HG03575 (cell line): ENCODE measurements at regions not wholly inside any gene's neighbourhood (a gene's known extent, or its start where the extent isn't known, plus 50 kb on each side); places are given as distances from the start of the nearest gene placed in this dataset.

Experiments
- ATAC-seq: cut with Tn5 transposase; IDR thresholded peaks from one replicate; pipeline ENCODE4 v1.9.1; 2021; ENCODE audit not compliant: unreplicated experiment, insufficient number of reproducible peaks, low FRiP score; ENCODE audit errors: extremely low read depth

GRCh38 chr9:79883073-79883645 lies 311.4 kb downstream of the TLE4 start:
- no peak for ATAC-seq

- ATAC-seq, result no peak
Measured at GRCh38 chr9:79880626-79881025, 308.9 kb downstream of the TLE4 start.

DNA sequence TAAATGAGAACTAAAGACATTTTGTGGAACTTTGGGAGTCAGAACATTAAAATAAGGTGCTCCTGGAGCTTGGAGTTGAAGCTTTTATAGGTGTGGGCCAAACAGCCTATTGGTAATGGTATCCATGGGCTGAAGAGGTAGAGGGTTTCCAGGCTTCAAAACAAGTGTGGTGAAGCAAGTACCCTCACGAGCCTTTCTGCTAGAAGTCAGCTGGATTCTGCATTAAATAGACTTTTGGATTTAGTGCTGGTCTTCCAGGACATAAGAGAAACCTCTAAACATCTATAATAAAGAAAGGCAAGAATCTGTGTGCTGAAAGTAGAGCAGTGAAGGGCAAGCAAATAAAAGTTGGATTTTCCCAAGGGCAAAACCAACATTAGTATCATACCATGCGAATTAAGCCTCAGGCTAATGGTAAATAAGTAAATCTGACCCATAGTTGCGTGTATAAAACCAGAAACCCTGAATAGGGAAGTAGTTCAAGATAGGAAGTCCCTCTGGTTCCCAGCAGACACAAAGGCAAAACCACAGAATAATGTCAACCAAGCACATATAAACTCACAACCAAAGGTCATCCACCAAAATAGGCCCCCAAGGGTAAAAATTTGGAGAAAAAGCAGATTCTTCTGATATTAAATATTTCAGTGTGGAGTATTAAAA lies 306.3 kb downstream of the TLE4 start:
- no peak for ATAC-seq

DNA sequence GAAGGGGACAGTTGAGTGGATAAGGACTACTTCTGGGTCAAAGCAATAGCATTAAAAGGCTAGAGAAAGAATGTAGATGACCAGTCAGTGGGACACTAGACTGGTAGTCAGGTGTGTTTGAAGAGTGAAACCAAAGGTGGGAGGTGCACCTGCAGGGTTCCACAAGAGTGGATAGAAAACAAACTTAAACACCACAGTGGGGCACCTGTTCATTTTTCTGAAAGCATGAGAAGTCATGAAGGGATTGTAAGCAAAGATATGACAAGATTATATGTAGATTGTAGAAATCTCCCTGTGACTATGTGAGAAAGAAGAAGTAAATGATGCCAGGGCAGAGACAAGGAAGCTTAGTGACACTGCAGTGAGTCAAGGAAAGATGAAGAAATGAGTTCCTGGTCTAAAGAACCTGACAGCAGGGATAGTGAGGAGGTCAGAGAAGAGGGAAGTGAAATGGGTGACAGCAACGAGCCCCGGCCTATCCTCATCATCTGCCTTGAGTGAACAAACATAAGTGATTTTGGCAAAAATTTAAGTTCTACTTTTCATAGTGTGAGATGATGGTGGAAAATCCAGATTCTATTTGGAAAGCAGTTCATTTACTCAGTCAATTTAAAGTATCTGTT lies 296.9 kb downstream of the TLE4 start:
- no peak for ATAC-seq

- ATAC-seq, result no peak
Measured at GRCh38 chr9:79862921-79863890, 291.4 kb downstream of the TLE4 start.

- no peak for ATAC-seq
Measured at GRCh38 chr9:79858508-79858907, 286.7 kb downstream of the TLE4 start.

DNA sequence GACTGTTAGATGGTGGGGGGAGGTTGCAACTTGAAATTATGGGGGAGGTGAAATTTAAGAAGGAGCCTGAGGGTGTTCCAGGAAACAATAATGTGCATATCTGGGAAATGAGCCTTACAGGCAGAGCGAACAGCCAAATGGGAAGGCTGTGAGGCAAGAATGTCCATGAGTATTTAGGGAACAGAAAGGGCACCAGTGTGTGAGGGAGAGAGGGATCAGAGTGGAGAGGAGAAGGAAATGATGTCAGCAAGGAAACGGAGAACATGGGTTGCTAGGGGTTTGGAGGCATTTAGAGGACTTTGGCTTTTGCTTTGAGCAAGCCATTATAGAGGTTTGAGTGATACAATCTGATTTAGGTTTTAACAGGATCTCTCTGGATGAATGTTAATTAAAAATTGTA lies 285.4 kb downstream of the TLE4 start:
- ATAC-seq, result no peak

DNA sequence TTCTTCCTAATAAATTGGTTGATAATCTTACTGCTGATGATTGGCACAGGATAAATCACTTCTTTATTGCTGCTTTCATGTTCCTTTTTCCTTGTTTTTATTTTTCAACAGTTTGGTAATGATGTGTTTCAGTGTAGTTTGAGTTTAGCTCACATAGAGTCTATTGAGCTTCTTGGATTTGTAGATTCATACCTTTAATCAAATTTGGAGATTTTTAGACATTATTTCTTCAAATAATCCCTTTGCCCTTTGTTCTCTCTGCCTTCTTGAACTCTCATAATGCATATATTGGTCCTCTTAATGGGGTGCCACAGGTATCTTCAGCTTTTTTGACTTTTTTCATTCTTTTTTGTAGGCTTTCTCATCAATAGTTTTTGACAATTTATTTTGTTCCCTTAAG lies 275.3 kb downstream of the TLE4 start:
- ATAC-seq, result no peak

DNA sequence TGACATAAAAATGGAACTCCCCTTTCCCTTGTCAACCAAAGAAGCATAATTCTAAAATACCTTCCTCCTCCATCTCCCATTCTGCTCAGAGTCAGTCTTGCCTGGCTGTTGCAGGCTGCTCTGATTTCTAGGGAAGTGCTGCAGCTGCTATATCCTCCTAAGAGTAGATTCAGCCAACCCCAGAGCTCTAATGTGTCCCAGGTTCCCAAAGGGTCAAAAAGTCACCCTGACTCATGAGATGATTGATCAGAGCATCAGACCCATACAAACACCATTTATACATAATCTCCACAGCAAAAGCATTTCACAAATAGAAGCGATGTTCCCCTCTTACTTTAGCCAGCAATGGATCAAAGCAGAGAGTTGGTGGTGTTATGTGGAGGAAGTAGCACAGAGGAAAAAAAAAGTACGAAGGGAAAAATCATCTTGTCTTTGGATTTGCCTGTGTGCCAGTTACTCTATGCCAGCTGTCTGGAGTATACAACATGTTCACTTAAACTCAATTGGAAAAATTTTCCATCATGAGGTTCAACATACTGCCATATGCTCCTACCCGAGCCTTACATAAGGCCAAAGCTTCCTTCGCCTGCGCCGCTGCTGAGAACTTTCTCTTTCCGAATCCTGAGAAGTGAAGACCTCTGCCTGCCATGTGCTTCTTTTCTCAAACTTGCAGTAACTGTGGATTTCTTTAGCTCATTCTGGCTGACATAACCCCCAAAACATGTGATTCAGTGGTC lies 258.0 kb downstream of the TLE4 start:
- no peak for ATAC-seq

DNA sequence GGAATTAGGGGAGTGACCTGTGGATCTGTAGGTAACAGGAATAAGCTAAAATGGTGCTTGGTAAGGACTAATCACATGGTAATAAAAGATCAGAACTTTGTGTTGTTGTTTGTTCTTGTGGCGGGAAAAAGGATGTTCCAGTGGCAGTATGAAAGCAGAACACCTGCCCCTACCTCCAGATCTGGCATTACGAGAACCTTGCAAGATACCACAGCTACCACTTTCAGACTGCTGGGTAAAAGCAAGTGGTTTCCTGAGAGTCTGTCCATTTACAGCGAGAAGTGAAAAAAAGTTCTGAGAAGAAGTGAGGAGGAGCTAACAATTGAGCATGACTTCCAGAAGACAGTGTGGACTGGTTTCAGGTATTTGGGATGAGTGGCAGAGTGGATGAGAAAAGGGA lies 252.5 kb downstream of the TLE4 start:
- ATAC-seq, result no peak

- peak; percentile 91 for ATAC-seq
Measured at GRCh38 chr9:79817438-79818004, 245.8 kb downstream of the TLE4 start.

- ATAC-seq, result no peak
Measured at GRCh38 chr9:79813258-79813638, 241.5 kb downstream of the TLE4 start.

DNA sequence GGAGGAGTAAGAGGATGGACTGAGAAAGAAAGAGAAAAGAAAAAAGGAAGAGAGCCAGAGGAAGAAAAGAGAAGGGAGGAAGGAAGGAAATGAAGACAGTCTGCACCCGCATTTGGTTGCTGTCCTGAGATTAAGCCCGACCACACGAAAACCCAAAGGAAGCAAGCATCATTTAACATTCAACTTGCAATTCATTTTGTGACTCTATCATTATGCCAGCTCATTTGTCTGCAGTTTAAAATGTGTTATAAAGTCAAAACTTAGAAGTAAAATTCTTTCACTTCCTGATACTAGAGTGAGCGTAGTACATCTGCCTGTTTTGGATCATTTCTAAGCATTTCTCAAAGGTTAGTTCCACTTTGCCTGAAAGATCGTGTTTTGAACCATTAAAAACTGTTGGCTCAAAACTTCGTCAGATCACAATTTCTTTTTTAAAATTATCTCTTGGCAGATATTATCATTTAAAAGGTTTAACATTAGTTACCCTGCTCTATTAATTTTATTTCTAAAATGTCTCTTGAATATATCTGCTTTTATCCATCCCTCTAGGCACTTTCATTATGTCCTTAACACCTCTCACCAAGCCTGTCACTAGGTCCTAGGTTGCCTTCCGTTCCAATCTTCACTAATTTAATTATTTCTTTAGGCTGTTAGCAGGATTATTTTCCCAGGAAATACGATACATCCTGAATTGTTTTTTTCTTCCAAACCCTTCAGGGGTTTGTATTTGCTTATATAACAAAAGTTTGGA lies 240.9 kb downstream of the TLE4 start:
- ATAC-seq, result peak; percentile 81

DNA sequence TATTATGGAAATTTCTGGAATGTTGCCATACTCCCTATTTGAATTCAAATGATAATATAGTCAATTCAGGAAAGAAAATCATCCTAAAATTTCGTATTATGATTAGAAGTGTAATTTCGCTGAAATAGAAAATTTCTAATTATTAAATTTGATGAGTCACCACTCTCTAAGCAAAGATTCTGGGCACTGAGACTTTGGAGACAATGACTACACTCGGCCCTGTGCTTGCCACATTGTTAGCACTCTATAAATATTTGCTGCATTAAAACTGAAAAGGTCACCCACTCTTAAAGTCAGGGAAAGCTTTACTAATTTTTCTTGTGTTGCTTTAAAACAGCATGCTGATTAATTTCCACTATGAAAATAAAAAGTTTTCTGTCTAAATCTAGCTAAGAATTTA lies 240.3 kb downstream of the TLE4 start:
- ATAC-seq, result no peak

DNA sequence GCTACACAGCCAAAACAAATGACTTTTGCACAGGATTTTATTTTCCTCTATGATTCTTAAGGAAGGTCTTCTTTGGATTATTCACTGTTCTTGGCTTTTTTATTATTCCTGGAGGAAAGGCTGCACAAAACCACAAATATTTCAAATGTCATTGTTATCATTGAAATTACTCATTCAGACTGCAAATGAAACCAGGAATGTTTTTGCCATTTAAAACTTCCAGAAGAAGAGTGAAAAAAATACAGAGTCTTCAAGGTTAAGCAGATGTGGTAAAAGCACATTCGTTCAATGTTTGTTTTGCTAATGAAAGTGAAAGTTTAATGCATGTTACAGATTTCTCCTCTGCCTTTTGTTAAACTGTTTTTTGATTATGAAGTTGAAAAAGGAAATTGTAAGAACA lies 238.2 kb downstream of the TLE4 start:
- ATAC-seq, result no peak

GRCh38 chr9:79809316-79809876 lies 237.6 kb downstream of the TLE4 start:
- no peak for ATAC-seq

DNA sequence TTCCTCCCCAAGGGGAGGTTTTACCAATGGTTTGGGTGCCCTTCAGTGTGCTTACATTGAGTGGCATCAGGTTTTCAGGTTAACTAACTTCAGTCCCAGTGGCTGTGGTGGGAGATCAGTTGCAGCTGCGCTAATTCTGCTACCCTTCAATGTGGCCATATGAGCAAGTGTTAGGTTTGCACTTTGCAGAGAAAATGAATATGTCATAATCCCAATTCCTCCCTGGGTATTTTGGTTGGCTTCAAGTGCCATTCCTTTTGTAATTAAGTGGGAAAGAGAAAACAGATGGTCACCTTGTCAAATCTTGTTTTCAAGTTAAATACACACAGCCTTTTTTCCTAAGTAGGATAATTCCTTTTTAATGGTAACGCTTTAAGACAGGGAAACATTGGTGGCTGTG lies 236.2 kb downstream of the TLE4 start:
- no peak for ATAC-seq

DNA sequence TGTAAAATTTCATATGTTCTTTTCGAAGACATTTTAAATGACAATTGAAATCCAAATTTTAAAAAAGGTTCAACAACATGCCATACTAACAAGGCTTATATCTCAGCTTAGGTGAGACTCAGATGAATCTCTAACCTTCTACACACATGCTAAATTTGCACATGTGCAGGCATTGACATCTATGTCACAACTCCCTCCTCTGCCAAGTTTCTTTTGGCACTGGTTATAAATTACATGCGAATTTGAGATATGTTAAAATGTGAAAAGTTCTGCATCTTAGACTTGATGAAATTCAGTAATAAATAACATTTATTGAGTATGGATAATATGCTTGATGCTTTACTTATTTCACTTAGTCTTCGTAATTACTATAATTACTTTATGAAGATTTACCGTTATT lies 234.3 kb downstream of the TLE4 start:
- ATAC-seq, result no peak
